Mesenchymal stem cell (in vitro differentiated cells and primary cell): ENCODE measurements at regions not wholly inside any gene's neighbourhood (a gene's known extent, or its start where the extent isn't known, plus 50 kb on each side); places are given as distances from the start of the nearest gene placed in this dataset.

ENCODE experiments used
- DNase-seq: peaks from one replicate; pipeline ENCODE4 v3.0.0-alpha.2; 2013
- H2AFZ ChIP-seq: one replicate; pipeline ENCODE4 v1.6.1; 2013; ENCODE audit warnings: low read depth, mild to moderate bottlenecking, control low read depth, inconsistent platforms, low read length, moderate library complexity
- H2AK5ac ChIP-seq: 2 replicates; pipeline ENCODE4 v1.6.1; 2013; ENCODE audit warnings: low read length, moderate library complexity, mild to moderate bottlenecking, inconsistent platforms; ENCODE audit not compliant: severe bottlenecking
- H2BK120ac ChIP-seq: one replicate; pipeline ENCODE4 v1.6.1; 2013; ENCODE audit warnings: low read depth, mild to moderate bottlenecking, inconsistent platforms, low read length, moderate library complexity
- H2BK12ac ChIP-seq, 2 experiments: one replicate each; pipeline ENCODE4 v1.6.1; 2013; ENCODE audit warnings: inconsistent platforms in 2 of 2, low read length in 2 of 2, mild to moderate bottlenecking in 2 of 2, moderate library complexity in 2 of 2, control low read depth in 1 of 2
- H2BK15ac ChIP-seq: one replicate; pipeline ENCODE4 v1.6.1; 2013; ENCODE audit warnings: mild to moderate bottlenecking, low read depth, inconsistent platforms; ENCODE audit not compliant: poor library complexity, severe bottlenecking
- H2BK5ac ChIP-seq: 2 replicates; pipeline ENCODE4 v1.6.1; 2013; ENCODE audit warnings: low read depth, mild to moderate bottlenecking, low read length, control low read depth, inconsistent platforms; ENCODE audit not compliant: poor library complexity, severe bottlenecking
- H3K14ac ChIP-seq, 2 experiments: one replicate each; pipeline ENCODE4 v1.6.1; 2013; ENCODE audit warnings: inconsistent platforms in 2 of 2, low read length in 2 of 2, control low read depth in 1 of 2, mild to moderate bottlenecking in 1 of 2, moderate library complexity in 1 of 2
- H3K18ac ChIP-seq, 2 experiments: one replicate each; pipeline ENCODE4 v1.6.1; 2013; ENCODE audit warnings: inconsistent platforms in 2 of 2, low read length in 2 of 2, control low read depth in 1 of 2, low read depth in 1 of 2, mild to moderate bottlenecking in 1 of 2
- H3K23ac ChIP-seq, 2 experiments: one replicate each; pipeline ENCODE4 v1.6.1; 2013; ENCODE audit warnings: inconsistent platforms in 2 of 2, low read length in 2 of 2, mild to moderate bottlenecking in 2 of 2, moderate library complexity in 2 of 2, control low read depth in 1 of 2
- H3K27ac ChIP-seq: 2 replicates; pipeline ENCODE4 v1.5.1; 2013; ENCODE audit warnings: mild to moderate bottlenecking, moderate library complexity, low read length, control low read depth, inconsistent platforms; ENCODE audit not compliant: poor library complexity, severe bottlenecking
- H3K27me3 ChIP-seq, 2 experiments: 2 replicates each; pipeline versions ENCODE4 v1.6.1 to v1.7.0; 2013; ENCODE audit warnings: low read length in 2 of 2, mild to moderate bottlenecking in 2 of 2, moderate library complexity in 2 of 2, control low read depth in 1 of 2, inconsistent platforms in 1 of 2; ENCODE audit not compliant: control insufficient read depth in 1 of 2, insufficient read depth in 1 of 2
- H3K36me3 ChIP-seq, 2 experiments: 2 replicates each; pipeline versions ENCODE4 v1.6.1 to v1.7.0; 2013; ENCODE audit warnings: low read length in 2 of 2, control low read depth in 1 of 2, inconsistent platforms in 1 of 2, low read depth in 1 of 2, mild to moderate bottlenecking in 1 of 2; ENCODE audit not compliant: insufficient read depth in 2 of 2, control insufficient read depth in 1 of 2
- H3K4ac ChIP-seq, 2 experiments: one replicate each; pipeline ENCODE4 v1.6.1; 2013; ENCODE audit warnings: inconsistent platforms in 2 of 2, low read length in 2 of 2, mild to moderate bottlenecking in 2 of 2, moderate library complexity in 2 of 2, control low read depth in 1 of 2, low read depth in 1 of 2
- H3K4me1 ChIP-seq: 2 replicates; pipeline ENCODE4 v1.6.1; 2013; ENCODE audit warnings: low read depth, low read length, control low read depth; ENCODE audit not compliant: control insufficient read depth, insufficient read depth
- H3K4me2 ChIP-seq: 2 replicates; pipeline ENCODE4 v1.6.1; 2013; ENCODE audit warnings: low read length, mild to moderate bottlenecking, inconsistent platforms; ENCODE audit not compliant: poor library complexity, severe bottlenecking
- H3K4me3 ChIP-seq, 2 experiments: 2 replicates each; pipeline versions ENCODE4 v1.5.1 to v1.7.0; 2013; ENCODE audit warnings: low read length in 2 of 2, mild to moderate bottlenecking in 2 of 2, control low read depth in 1 of 2, low read depth in 1 of 2; ENCODE audit not compliant: insufficient read depth in 1 of 2
- H3K79me1 ChIP-seq: replicated peaks from 2 replicates; pipeline ENCODE4 v1.6.1; 2013; ENCODE audit warnings: mild to moderate bottlenecking, control low read depth, low read length, inconsistent platforms; ENCODE audit not compliant: poor library complexity, severe bottlenecking
- H3K9ac ChIP-seq: 2 replicates; pipeline ENCODE4 v1.7.0; 2013; ENCODE audit warnings: mild to moderate bottlenecking, low read length, moderate library complexity
- H3K9me3 ChIP-seq: 2 replicates; pipeline ENCODE4 v1.7.0; 2013; ENCODE audit warnings: mild to moderate bottlenecking, low read length; ENCODE audit not compliant: control insufficient read depth
- H4K8ac ChIP-seq: one replicate; pipeline ENCODE4 v1.6.1; 2013; ENCODE audit warnings: inconsistent platforms, mild to moderate bottlenecking, low read length, moderate library complexity
- H4K91ac ChIP-seq: one replicate; pipeline ENCODE4 v1.6.1; 2013; ENCODE audit warnings: mild to moderate bottlenecking, low read length, inconsistent platforms
- WGBS: methylation state at CpG from one replicate; pipeline ENCODE4 v1.1.7; 2013; ENCODE audit warnings: mixed read lengths; 5-methylcytosine and 5-hydroxymethylcytosine counted together

GRCh38 chr2:236403811-236404210 lies 139.6 kb upstream of the ASB18 start:
- no peak overlapping the region for H4K91ac ChIP-seq
- no peak overlapping the region for H2BK120ac ChIP-seq
- H3K4me3 ChIP-seq, result no peak overlapping the region
- H3K9ac ChIP-seq, result no peak overlapping the region
- H2BK15ac ChIP-seq, result no peak overlapping the region
- H3K14ac ChIP-seq, result no peak overlapping the region
- no peak overlapping the region for H3K4me2 ChIP-seq
- 84% methylated on average over 10 of the region's 10 CpGs for WGBS
- H2BK5ac ChIP-seq, result no peak overlapping the region
- no peak overlapping the region for H4K8ac ChIP-seq
- peaks cover 8% of the 10 kb centered on the region for H3K9me3 ChIP-seq
- no peak overlapping the region for H2AFZ ChIP-seq
- no peak overlapping the region for H3K23ac ChIP-seq
- DNase-seq, result no peak
- no peaks in the 10 kb centered on the region for H3K36me3 ChIP-seq
- H3K27me3 ChIP-seq, result peaks cover 0 to 31% of the 10 kb centered on the region in 2 experiments
- H2AK5ac ChIP-seq, result no peak overlapping the region
- H2BK12ac ChIP-seq, result no peak overlapping the region
- H3K27ac ChIP-seq, result no peak overlapping the region
- no peak overlapping the region for H3K4ac ChIP-seq
- no peaks in the 10 kb centered on the region for H3K79me1 ChIP-seq
- H3K18ac ChIP-seq, result no peak overlapping the region
- H3K4me1 ChIP-seq, result no peaks in the 10 kb centered on the region

GRCh38 chr2:236404346-236404745 lies 140.1 kb upstream of the ASB18 start:
- Histone ChIP-seq H3K4me1 (no peaks in the 10 kb centered on the region), H2BK15ac (no peak overlapping the region), H3K18ac (no peak overlapping the region), H4K8ac (no peak overlapping the region), H2BK5ac (no peak overlapping the region), H2BK12ac (no peak overlapping the region), H3K14ac (no peak overlapping the region), H4K91ac (no peak overlapping the region), H2BK120ac (no peak overlapping the region), H3K27me3 (peaks cover 0 to 31% of the 10 kb centered on the region in 2 experiments), H3K23ac (no peak overlapping the region), H2AK5ac (no peak overlapping the region), H3K27ac (no peak overlapping the region), H3K4me2 (no peak overlapping the region), H3K9me3 (peaks cover 10% of the 10 kb centered on the region), H3K4ac (no peak overlapping the region), H3K79me1 (no peaks in the 10 kb centered on the region), H3K4me3 (no peak overlapping the region), H2AFZ (no peak overlapping the region), H3K36me3 (no peaks in the 10 kb centered on the region), H3K9ac (no peak overlapping the region)
- WGBS, result 79% methylated on average over 6 of the region's 6 CpGs
- DNase-seq, result no peak

- no peak overlapping the region for H3K4me3 ChIP-seq
- WGBS, result 91% methylated on average over 7 of the region's 8 CpGs
Measured at GRCh38 chr2:236405357-236405756, 141.2 kb upstream of the ASB18 start.

DNA sequence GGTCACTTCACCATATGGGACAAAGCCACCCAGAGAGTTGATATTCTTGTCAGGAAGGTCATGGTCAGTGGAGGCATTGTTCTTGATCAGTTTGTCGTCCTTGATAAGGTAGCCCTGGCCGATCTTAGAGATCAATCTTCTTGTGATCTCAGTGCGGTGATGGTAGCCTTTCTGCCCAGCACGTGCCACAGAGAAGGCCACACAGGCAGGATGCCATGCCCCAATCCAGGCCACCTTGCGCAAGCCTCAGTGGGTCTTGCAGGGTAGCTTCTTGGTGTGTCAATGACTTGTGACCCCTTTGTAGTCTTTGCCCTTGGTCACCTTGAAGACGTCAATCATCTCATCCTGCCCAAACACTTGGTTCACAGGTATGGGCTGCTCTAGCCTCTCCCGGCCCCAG lies 143.9 kb upstream of the ASB18 start:
- H3K18ac ChIP-seq, result no peak overlapping the region
- WGBS, result 82% methylated on average over 7 of the region's 7 CpGs
- H3K4ac ChIP-seq, result no peak overlapping the region
- H2BK120ac ChIP-seq, result no peak overlapping the region
- H4K91ac ChIP-seq, result no peak overlapping the region
- peaks cover 10% of the 10 kb centered on the region for H3K9me3 ChIP-seq
- H3K36me3 ChIP-seq, result no peaks in the 10 kb centered on the region
- no peak overlapping the region for H2BK15ac ChIP-seq
- no peak overlapping the region for H3K14ac ChIP-seq
- H3K9ac ChIP-seq, result no peak overlapping the region
- no peak overlapping the region for H3K4me2 ChIP-seq
- no peak overlapping the region for H3K4me3 ChIP-seq
- no peak overlapping the region for H2BK12ac ChIP-seq
- H2AK5ac ChIP-seq, result no peak overlapping the region
- no peak overlapping the region for H2AFZ ChIP-seq
- no peaks in the 10 kb centered on the region for H3K4me1 ChIP-seq
- no peaks in the 10 kb centered on the region for H3K79me1 ChIP-seq
- H3K27me3 ChIP-seq, result peaks cover 0 to 16% of the 10 kb centered on the region in 2 experiments
- DNase-seq, result no peak
- no peak overlapping the region for H3K23ac ChIP-seq
- no peak overlapping the region for H4K8ac ChIP-seq
- no peak overlapping the region for H2BK5ac ChIP-seq
- H3K27ac ChIP-seq, result no peak overlapping the region

More at GRCh38 chr2:236405357-236405756, 141.2 kb upstream of the ASB18 start:
- Histone ChIP-seq H3K27ac (no peak overlapping the region), H3K4me2 (no peak overlapping the region), H2BK120ac (no peak overlapping the region), H3K27me3 (peaks cover 0 to 31% of the 10 kb centered on the region in 2 experiments), H4K8ac (no peak overlapping the region), H3K4me1 (no peaks in the 10 kb centered on the region), H2BK15ac (no peak overlapping the region), H4K91ac (peak overlapping the region; percentile 56), H3K79me1 (no peaks in the 10 kb centered on the region), H3K9ac (no peak overlapping the region), H3K23ac (no peak overlapping the region), H2BK5ac (no peak overlapping the region), H3K4ac (no peak overlapping the region), H3K14ac (no peak overlapping the region), H2AFZ (no peak overlapping the region), H2AK5ac (no peak overlapping the region), H3K36me3 (no peaks in the 10 kb centered on the region), H2BK12ac (no peak overlapping the region), H3K9me3 (peaks cover 10% of the 10 kb centered on the region), H3K18ac (no peak overlapping the region)
- no peak for DNase-seq
